ENCODE measurements at regions not wholly inside any gene's neighbourhood (a gene's known extent, or its start where the extent isn't known, plus 50 kb on each side); places are given as distances from the start of the nearest gene placed in this dataset.

DNA sequence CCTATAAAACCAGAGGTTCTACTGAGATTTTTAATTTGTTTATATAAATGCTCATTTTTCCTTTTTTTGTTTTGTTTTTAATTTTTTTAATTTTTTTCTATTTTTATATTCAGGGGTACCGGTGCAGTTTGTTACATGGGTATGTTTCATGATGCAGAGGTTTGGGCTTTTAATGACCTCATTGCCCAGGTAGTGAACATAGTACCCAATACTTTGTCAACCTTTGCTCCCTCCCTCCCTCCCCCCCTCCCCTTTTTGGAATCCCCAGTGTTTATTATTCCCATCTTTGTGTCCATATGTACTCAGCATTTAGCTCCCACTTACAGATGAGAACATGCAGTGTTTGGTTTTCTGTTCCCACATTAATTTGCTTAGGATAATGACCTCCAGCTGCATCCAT, 94.4 kb upstream of the NEBL start:
- no peaks in the 10 kb centered on the region for H3K36me3 Mint-ChIP-seq (ENCODE audit: low read depth)
- no peaks in the 10 kb centered on the region for H3K9me3 Mint-ChIP-seq
- no peaks in the 10 kb centered on the region for H3K4me1 Mint-ChIP-seq
- no peak overlapping the region for H3K4me3 Mint-ChIP-seq
- ATAC-seq (replicated peaks), result no peak
- H3K27me3 Mint-ChIP-seq, result peaks cover 5% of the 10 kb centered on the region
- no peak overlapping the region for H3K27ac Mint-ChIP-seq

DNA sequence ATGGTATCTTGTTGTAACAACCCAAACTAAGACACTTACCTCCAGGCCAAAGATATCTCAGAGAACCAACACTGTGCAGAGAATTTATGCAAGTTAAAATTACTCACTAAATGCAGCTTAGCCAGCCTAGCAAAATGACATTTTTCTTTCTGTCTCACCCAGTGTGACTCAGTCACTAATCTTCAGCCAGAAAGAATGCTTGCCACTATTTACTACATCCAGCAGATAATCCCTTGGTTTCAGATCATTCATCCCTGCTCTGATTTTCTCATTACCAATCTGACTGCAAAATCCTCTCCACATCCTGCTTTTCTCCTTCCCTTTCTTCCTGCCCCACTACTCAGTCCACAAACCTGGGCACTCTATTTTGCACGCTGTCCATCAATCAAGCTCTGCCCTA, 93.5 kb upstream of the NEBL start:
- no peak overlapping the region for H3K27ac Mint-ChIP-seq
- H3K27me3 Mint-ChIP-seq, result peaks cover 5% of the 10 kb centered on the region
- H3K9me3 Mint-ChIP-seq, result no peaks in the 10 kb centered on the region
- H3K4me1 Mint-ChIP-seq, result no peaks in the 10 kb centered on the region
- H3K36me3 Mint-ChIP-seq (ENCODE audit: low read depth), result no peaks in the 10 kb centered on the region
- H3K4me3 Mint-ChIP-seq, result no peak overlapping the region
- ATAC-seq (replicated peaks), result no peak

DNA sequence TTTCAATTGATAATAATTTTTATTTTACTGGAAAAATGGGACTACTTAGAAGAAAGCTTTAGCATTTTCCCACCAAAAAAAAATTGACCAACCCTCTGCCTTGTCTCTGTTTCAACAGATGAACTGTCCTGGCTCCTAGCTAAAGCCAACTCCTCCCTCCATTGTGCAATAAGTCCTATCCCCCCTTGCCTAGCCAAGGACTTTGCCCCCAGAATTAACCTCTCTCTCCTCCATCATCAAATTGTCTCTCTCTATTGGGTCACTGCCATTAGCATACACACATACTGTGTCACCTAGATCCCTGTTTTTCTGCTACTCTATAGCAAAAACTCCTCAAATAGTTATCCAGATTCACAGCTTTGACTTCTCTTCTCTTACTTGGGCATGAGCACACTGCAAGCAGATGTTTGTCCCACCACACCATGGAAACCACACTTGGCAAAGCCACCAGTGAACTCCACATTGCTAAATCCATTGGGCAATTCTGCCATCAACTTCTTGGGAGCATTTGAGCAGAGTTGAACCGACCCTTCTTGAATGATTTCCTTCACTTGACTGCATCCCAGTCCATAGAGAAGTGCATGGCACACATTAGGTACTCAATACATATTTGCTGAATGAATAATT, 91.4 kb upstream of the NEBL start:
- no peaks in the 10 kb centered on the region for H3K36me3 Mint-ChIP-seq (ENCODE audit: low read depth)
- H3K27ac Mint-ChIP-seq, result no peak overlapping the region

DNA sequence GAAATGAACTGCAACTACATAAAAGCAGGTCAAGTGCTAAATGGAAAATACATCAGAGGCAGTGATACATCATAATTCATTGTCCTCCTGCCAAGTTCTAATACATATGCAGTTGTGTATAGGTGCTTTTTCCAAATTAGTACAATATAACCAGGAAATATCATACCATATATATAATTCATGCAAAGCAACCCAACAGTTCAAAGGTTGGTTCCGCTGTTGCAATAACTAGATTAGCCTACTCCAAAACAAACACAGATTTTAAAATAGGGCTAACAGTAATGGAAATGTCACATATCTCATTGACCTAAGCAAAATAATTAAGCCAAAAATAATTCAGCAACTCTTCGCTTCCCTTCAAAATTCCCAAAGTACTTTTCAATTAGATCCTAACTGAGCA, 88.9 kb upstream of the NEBL start:
- no peaks in the 10 kb centered on the region for H3K27me3 Mint-ChIP-seq
- H3K4me1 Mint-ChIP-seq, result no peaks in the 10 kb centered on the region
- H3K27ac Mint-ChIP-seq, result no peak overlapping the region
- no peak overlapping the region for H3K4me3 Mint-ChIP-seq
- H3K9me3 Mint-ChIP-seq, result no peaks in the 10 kb centered on the region
- no peaks in the 10 kb centered on the region for H3K36me3 Mint-ChIP-seq (ENCODE audit: low read depth)
- ATAC-seq (replicated peaks), result no peak

More for the DNA sequence above, 91.4 kb upstream of the NEBL start:
- H3K4me3 Mint-ChIP-seq, result no peak overlapping the region
- ATAC-seq (replicated peaks), result no peak
- no peaks in the 10 kb centered on the region for H3K4me1 Mint-ChIP-seq
- no peaks in the 10 kb centered on the region for H3K9me3 Mint-ChIP-seq
- H3K27me3 Mint-ChIP-seq, result no peaks in the 10 kb centered on the region

DNA sequence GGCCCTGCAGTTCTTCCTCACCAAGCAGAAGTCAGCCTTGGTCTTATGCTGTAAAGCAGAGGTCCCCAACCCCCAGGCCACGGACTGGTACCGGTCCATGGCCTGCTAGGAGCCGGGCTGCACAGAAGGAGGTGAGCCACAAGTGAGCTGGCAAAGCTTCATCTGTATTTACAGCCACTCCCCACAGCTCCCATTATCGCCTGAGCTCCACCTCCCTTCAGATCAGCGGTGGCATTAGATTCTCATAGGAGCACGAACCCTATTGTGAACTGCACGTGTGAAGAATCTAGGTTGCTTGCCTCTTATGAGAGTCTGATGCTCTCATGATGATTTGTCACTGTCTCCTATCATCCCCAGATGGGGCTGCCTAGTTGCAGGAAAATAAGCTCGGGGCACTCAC, 87.6 kb upstream of the NEBL start:
- H3K4me1 Mint-ChIP-seq, result no peaks in the 10 kb centered on the region
- H3K27me3 Mint-ChIP-seq, result no peaks in the 10 kb centered on the region
- H3K36me3 Mint-ChIP-seq (ENCODE audit: low read depth), result no peaks in the 10 kb centered on the region
- H3K4me3 Mint-ChIP-seq, result no peak overlapping the region
- no peak overlapping the region for H3K27ac Mint-ChIP-seq
- H3K9me3 Mint-ChIP-seq, result no peaks in the 10 kb centered on the region
- no peak for ATAC-seq (replicated peaks)

DNA sequence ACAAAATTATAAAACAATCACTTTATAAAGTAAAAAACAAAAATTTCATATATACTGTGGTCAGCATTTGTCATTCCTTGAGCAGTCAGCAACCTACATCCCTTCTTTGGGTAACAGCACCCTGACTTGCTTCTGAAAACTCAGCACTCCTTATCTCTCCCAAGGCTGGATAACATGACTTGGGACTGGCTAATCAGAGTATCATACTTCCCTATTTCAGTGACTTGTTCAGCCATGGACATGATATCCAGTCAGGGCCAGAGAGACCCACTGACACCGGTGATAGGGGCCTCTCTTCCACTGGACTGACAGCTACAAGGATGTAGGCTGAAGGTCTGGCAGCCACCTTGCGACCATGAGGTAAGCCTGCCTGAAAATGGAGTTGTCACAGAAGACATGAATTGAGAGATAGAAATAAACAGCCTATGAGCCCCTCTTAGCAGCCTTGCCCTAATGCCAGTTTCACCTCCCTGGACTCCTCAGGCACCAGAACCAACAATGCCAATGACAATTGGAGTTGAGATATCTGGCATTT, 84.4 kb upstream of the NEBL start:
- ATAC-seq (replicated peaks), result no peak
- Mint-ChIP-seq H3K36me3 (ENCODE audit: low read depth) (no peaks in the 10 kb centered on the region), H3K27ac (no peak overlapping the region), H3K27me3 (no peaks in the 10 kb centered on the region), H3K4me1 (no peaks in the 10 kb centered on the region), H3K9me3 (no peaks in the 10 kb centered on the region), H3K4me3 (no peak overlapping the region)

DNA sequence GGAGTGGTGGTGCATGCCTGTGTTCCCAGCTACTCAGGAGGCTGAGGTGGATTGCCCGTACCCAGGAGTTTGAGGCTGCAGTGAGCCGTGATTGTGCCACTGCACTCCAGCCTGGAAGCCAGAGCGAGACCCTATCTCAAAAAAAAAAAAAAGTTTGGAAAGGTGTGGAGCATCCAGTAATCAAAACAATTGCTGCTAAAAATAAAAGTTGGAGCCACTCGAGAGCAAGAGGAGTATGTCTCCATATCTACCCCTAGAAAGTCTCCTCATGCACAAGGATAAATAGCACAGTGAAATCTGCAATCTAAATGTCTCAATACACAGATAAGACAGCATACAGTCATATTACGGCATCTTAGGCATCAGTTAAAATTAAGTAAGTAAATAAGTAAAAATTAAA, 81.5 kb upstream of the NEBL start:
- ATAC-seq (replicated peaks), result no peak
- H3K36me3 Mint-ChIP-seq (ENCODE audit: low read depth), result no peaks in the 10 kb centered on the region
- no peak overlapping the region for H3K4me3 Mint-ChIP-seq
- no peaks in the 10 kb centered on the region for H3K4me1 Mint-ChIP-seq
- no peaks in the 10 kb centered on the region for H3K9me3 Mint-ChIP-seq
- no peak overlapping the region for H3K27ac Mint-ChIP-seq
- H3K27me3 Mint-ChIP-seq, result no peaks in the 10 kb centered on the region

DNA sequence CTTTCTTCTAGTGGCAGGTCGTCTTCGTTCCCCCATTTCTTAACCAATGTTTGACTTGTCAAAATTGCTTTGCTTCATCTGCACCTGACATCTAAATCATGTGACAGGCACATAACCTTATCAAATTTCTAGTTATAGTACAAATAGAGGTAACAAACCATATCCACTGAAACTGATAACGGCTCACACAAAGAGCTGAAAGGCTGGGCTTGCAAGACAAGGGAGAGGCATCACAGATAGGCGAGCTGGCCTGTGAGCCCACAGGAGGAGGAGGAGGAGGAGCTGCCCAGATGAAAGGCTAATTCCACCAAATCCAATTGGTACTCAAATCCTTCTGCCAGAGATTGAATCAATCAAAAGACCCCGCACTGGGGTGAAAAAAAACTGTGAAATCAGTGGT, 80.2 kb upstream of the NEBL start:
- Mint-ChIP-seq H3K4me3 (no peak overlapping the region), H3K27ac (no peak overlapping the region), H3K36me3 (ENCODE audit: low read depth) (no peaks in the 10 kb centered on the region), H3K4me1 (no peaks in the 10 kb centered on the region), H3K9me3 (no peaks in the 10 kb centered on the region), H3K27me3 (no peaks in the 10 kb centered on the region)
- no peak for ATAC-seq (replicated peaks)

DNA sequence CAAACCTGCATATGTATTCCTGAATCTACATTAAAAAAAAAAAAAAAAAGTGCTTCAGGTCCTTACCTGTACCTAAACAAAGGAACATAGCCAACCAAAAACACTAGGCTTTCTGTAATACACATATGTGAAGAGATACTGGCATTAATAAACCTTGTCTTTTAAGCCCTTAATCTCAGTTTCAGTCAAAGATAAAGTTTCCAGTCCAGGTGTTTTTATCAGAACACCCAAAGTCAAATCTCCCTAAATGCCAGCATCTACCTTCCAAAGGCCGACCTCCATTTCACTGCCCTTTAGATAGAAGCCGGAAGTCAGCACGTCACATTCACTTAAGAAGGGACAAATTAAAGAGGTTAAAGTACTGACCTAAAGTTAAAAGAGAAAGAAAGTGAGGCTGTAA, 79.8 kb upstream of the NEBL start:
- Mint-ChIP-seq H3K9me3 (no peaks in the 10 kb centered on the region), H3K4me3 (no peak overlapping the region), H3K27ac (no peak overlapping the region), H3K27me3 (no peaks in the 10 kb centered on the region), H3K4me1 (no peaks in the 10 kb centered on the region), H3K36me3 (ENCODE audit: low read depth) (no peaks in the 10 kb centered on the region)
- ATAC-seq (replicated peaks), result no peak

DNA sequence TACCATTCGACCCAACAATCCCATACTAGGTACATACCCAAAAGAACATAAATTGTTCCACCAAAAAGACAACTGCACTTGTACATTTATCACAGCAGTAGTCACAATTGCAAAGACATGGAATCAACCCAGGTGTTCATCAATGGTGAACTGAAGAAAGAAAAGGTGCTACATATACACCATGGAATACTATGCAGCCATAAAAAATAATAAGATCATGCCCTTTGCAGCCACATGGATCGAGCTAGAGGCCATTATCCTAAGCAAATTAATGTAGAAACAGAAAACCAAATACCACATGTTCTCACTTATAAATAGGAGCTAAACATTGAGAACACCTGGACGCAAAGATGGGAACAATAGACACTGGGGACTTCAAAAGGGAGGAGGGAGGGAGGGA, 79.3 kb upstream of the NEBL start:
- Mint-ChIP-seq H3K27ac (no peak overlapping the region), H3K27me3 (no peaks in the 10 kb centered on the region), H3K4me1 (no peaks in the 10 kb centered on the region), H3K4me3 (no peak overlapping the region), H3K9me3 (no peaks in the 10 kb centered on the region), H3K36me3 (ENCODE audit: low read depth) (no peaks in the 10 kb centered on the region)
- no peak for ATAC-seq (replicated peaks)

DNA sequence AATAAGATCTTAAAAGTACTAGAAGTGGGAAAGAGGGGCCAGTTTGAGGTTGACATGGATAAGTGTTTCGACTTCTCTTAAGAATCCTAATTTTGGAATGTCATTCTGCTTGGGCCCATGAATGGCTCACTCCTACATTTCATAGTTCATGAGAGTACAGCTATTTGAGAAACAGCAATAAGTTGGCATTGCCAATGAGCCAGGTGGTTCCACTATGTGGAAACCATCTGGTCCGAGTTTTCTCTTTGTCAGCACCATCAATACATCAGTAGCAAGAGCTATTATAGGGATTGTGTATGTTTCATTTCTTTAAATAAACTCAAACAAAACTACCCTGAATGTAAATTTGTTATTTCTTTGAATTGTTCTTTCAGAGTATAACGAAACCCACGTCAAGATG, 78.1 kb upstream of the NEBL start:
- no peaks in the 10 kb centered on the region for H3K4me1 Mint-ChIP-seq
- no peaks in the 10 kb centered on the region for H3K36me3 Mint-ChIP-seq (ENCODE audit: low read depth)
- H3K27me3 Mint-ChIP-seq, result no peaks in the 10 kb centered on the region
- ATAC-seq (replicated peaks), result no peak
- no peaks in the 10 kb centered on the region for H3K9me3 Mint-ChIP-seq
- H3K4me3 Mint-ChIP-seq, result no peak overlapping the region
- no peak overlapping the region for H3K27ac Mint-ChIP-seq

DNA sequence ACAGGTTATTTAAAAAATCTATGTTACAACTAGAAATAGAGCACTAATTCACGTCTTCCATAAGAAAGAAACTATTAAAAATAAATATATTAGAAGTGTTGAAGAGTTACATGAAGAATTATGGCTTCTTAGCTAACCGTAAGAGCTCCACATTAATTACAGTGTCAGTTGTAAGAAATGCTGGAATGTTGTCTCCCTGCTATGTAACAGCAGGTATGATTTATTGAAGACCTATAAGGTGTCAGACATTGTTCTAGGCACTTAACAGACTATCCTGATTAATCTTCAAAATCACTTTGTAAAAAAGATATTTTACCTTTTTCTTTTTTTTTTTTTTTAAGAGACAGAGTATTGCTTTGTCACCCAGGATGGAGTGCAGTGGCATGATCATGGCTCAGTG, 75.8 kb upstream of the NEBL start:
- no peaks in the 10 kb centered on the region for H3K4me1 Mint-ChIP-seq
- H3K27ac Mint-ChIP-seq, result no peak overlapping the region
- no peak overlapping the region for H3K4me3 Mint-ChIP-seq
- no peak for ATAC-seq (replicated peaks)
- no peaks in the 10 kb centered on the region for H3K9me3 Mint-ChIP-seq
- no peaks in the 10 kb centered on the region for H3K36me3 Mint-ChIP-seq (ENCODE audit: low read depth)
- H3K27me3 Mint-ChIP-seq, result no peaks in the 10 kb centered on the region

DNA sequence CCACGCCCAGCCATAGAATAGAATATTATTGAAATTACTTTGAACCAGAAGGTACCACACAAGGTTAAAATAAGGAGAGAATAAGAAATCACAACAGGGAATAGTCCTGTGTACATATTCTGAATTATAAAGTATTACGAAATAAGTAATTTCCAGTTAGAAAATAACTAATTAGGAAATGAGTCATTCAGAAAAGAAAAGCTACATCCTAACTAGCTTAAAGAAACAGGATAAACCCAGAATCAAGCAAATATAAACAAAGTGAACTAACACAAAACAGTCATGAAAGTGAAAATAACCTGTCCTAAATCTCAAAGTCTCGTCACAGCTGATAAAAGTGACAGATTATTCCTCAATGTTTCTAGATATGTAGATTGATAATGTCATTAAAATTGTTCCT, 74.8 kb upstream of the NEBL start:
- H3K36me3 Mint-ChIP-seq (ENCODE audit: low read depth), result no peaks in the 10 kb centered on the region
- no peak overlapping the region for H3K4me3 Mint-ChIP-seq
- no peaks in the 10 kb centered on the region for H3K4me1 Mint-ChIP-seq
- H3K9me3 Mint-ChIP-seq, result no peaks in the 10 kb centered on the region
- H3K27me3 Mint-ChIP-seq, result no peaks in the 10 kb centered on the region
- no peak overlapping the region for H3K27ac Mint-ChIP-seq
- ATAC-seq (replicated peaks), result no peak

DNA sequence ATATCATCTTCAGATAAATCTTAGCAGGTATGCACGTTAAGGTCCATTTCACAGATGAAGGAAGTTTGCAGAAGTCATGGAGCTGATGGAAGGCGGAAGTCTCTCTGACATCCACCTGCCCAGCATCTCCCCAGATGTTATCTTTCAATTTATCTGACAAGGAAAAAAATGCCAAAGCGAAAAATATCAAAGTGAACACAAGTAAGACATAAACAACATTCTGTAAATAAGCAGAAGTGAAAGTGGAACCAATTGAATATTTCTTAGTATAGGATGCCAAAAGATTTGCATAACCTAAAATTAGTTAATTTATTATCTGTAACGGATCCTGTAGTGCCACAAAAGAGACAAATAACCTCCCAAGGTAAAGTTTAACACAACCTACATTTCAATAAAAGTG, 73.6 kb upstream of the NEBL start:
- ATAC-seq (replicated peaks), result no peak
- Mint-ChIP-seq H3K27me3 (no peaks in the 10 kb centered on the region), H3K4me3 (no peak overlapping the region), H3K27ac (no peak overlapping the region), H3K36me3 (ENCODE audit: low read depth) (no peaks in the 10 kb centered on the region), H3K9me3 (no peaks in the 10 kb centered on the region), H3K4me1 (no peaks in the 10 kb centered on the region)

DNA sequence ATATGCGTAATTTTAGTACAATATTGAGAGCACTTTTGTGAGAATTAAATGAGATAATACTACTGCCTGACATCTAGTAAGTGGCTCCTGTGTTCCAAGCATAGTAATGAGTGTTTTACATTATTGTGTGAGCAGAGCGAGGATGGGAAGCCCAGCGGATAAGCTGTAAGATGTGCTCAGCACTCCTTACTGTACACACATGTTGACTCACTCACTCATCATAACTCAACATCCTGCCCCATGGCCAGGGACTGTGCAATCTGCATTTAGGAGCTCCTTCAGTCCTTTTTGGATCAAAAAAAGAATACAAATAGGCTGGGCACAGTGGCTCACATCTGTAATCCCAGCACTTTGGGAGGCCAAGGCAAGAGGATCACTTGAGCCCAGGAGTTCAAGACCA, 72.9 kb upstream of the NEBL start:
- no peak for ATAC-seq (replicated peaks)
- Mint-ChIP-seq H3K4me3 (no peak overlapping the region), H3K9me3 (peaks cover under 1% of the 10 kb centered on the region), H3K27ac (no peak overlapping the region), H3K27me3 (no peaks in the 10 kb centered on the region), H3K4me1 (no peaks in the 10 kb centered on the region), H3K36me3 (ENCODE audit: low read depth) (no peaks in the 10 kb centered on the region)

DNA sequence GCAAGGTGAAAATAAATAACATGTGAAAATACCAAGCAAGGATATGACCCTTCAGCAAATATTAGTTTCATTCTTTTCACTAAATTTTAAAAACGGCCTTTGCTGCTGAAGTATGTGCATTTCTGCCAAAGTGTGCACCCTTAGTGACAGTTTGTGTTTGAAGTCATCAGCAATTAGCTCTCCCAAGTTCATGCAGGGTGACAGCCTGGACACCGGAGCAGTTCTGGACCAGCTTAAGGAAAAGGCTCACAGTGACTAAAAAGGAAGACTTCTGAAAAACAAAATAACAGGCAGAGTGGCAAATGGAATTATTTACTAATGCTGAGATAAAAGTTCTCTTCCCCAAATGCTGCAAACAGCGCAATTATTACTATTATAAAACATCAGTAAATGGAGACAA, 69.3 kb upstream of the NEBL start:
- no peak overlapping the region for H3K4me3 Mint-ChIP-seq
- no peaks in the 10 kb centered on the region for H3K36me3 Mint-ChIP-seq (ENCODE audit: low read depth)
- no peaks in the 10 kb centered on the region for H3K27me3 Mint-ChIP-seq
- no peaks in the 10 kb centered on the region for H3K4me1 Mint-ChIP-seq
- H3K9me3 Mint-ChIP-seq, result peaks cover 3% of the 10 kb centered on the region
- no peak for ATAC-seq (replicated peaks)
- H3K27ac Mint-ChIP-seq, result no peak overlapping the region

Measured in activated T-helper 17 cell treated with anti-CD3 and anti-CD28 coated beads, Interleukin-2, amount 50 U/mL, for 72 hours (primary cell).